ENCODE measurements at regions not wholly inside any gene's neighbourhood (a gene's known extent, or its start where the extent isn't known, plus 50 kb on each side); places are given as distances from the start of the nearest gene placed in this dataset.

DNA sequence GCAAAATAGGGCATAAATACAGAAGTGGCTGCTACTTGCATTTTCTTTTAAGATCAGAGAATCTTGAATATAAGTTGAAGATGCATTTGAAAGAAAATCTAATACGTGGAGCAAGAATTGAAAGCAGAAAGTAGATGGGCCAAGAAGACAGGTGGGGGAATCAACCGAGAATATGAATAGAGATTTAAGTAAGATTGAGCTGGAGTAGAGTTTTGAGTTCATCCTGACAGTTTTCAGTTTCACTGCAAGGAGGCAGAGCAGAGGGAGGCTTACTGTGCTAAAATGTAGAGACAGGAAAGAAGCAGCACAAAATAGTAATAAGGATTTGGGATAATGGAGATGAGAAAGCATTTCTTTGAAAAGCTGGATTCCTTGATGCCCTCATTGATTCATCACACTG is 214.5 kb downstream of the GJA1 start:
- no peak overlapping the region for H3K4me3 ChIP-seq (ENCODE audit: low read length)
- TF ChIP-seq, protein P1, sequence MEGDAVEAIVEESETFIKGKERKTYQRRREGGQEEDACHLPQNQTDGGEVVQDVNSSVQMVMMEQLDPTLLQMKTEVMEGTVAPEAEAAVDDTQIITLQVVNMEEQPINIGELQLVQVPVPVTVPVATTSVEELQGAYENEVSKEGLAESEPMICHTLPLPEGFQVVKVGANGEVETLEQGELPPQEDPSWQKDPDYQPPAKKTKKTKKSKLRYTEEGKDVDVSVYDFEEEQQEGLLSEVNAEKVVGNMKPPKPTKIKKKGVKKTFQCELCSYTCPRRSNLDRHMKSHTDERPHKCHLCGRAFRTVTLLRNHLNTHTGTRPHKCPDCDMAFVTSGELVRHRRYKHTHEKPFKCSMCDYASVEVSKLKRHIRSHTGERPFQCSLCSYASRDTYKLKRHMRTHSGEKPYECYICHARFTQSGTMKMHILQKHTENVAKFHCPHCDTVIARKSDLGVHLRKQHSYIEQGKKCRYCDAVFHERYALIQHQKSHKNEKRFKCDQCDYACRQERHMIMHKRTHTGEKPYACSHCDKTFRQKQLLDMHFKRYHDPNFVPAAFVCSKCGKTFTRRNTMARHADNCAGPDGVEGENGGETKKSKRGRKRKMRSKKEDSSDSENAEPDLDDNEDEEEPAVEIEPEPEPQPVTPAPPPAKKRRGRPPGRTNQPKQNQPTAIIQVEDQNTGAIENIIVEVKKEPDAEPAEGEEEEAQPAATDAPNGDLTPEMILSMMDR (conservative IDR thresholded peaks at IDR 0.05; ENCODE audit: low read depth, low read length): no peak
- DNase-seq (ENCODE audit: low read depth): no peak

DNA sequence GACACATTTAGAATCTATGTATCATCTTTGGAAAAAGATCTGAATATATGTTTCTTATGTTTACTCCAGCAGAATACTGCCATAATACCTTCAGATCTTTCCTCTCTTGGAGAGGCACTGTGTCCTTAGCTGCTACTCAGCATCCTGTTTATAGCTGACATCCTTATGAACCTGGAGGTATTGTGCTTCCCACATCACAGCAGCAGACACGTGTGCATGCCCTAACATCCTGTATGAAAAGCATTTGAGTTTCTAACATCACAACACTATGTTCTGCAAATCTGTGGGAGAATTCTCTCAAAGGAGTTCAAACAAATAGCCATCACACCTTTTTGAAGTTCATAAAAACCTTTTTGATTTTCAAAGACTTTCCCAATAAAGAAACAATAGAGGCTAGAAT is 216.0 kb downstream of the GJA1 start:
- TF ChIP-seq, protein P1 (conservative IDR thresholded peaks at IDR 0.05; ENCODE audit: low read depth, low read length): no peak
- H3K4me3 ChIP-seq (ENCODE audit: low read length): no peak overlapping the region
- no peak for DNase-seq (ENCODE audit: low read depth)

DNA sequence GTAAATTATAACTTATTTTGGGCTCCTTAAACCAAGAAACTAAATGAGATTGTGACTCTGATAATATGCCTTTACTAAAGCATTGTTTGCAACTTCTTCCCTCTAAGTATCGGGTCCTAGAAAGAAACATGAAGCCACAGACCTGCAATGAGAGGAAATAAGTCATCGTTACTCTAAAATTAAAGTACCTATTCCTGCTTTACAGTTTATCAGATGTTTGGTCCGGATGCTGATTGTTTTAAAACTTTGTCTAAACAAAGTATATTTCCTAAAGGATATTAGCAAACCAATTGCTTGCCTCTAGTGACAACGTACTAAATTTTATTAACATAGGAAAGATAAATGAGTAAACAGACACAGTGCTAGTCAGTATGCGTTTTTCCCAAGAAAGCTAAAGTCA is 216.8 kb downstream of the GJA1 start:
- TF ChIP-seq, protein P1 (conservative IDR thresholded peaks at IDR 0.05; ENCODE audit: low read depth, low read length): no peak
- DNase-seq (ENCODE audit: low read depth): no peak

DNA sequence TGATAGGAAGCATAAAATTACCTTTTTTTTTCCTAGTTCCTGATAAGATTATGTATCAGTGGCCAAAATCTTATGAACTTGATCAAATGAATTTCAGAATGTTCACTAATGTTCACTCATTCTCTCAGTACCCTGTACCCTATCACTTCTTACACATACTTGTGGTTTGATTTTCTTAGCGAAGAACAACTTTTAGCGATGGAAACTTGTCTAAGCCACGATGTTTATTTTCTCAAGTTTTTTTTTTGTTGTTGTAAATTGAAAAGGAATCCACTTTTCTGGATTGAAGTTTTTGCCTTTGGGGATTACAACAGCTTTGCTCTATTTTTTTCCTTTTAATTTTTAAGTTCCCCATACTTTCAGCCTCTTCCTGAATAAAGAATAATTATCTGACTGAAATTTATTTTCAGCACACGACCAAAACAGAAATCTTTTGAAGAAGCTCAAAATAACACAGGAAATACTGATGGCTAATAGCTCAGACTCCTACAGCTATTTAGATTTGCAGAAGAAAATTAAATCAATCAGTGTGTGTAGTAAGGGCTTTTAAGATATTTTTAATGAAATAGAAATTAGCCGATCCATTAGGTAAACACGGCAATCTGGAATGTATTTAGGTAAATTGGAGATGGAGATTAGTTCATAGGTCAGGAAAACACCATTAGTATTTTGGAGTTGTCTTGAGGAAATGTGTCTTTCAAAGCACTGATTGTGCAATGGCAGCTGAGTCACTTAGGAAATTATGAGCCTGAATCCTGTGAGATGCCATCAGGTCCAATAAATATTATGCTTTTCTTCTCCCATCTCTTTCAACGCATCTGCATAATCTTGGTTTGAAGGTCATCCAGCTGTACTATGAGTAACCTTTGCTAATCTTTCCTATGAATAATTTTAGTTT is 217.5 kb downstream of the GJA1 start:
- no peak overlapping the region for H3K4me3 ChIP-seq (ENCODE audit: low read length)
- TF ChIP-seq, protein P1 (conservative IDR thresholded peaks at IDR 0.05; ENCODE audit: low read depth, low read length): no peak
- DNase-seq (ENCODE audit: low read depth): no peak

More for the DNA sequence above, 216.8 kb downstream of the GJA1 start:
- no peak overlapping the region for H3K4me3 ChIP-seq (ENCODE audit: low read length)

DNA sequence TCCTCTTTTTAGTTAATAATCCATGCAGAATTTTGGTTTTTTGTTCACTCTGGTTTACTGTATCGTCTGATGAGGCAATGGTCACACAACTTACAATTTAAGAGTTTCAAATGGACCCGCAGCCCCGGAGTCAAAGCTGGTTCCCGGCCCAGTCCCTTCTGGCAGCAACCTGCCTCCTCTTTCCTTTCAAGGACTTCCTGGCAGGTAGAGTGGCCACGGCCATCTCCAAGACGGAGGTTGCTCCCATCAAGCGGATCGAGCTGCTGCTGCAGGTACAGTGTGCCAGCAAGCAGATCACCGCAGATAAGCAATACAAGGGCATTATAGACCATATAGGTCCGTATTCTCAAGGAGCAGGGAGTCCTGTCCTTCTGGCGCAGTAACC is 218.2 kb downstream of the GJA1 start:
- no peak overlapping the region for H3K4me3 ChIP-seq (ENCODE audit: low read length)
- TF ChIP-seq, protein P1 (conservative IDR thresholded peaks at IDR 0.05; ENCODE audit: low read depth, low read length): no peak
- no peak for DNase-seq (ENCODE audit: low read depth)

DNA sequence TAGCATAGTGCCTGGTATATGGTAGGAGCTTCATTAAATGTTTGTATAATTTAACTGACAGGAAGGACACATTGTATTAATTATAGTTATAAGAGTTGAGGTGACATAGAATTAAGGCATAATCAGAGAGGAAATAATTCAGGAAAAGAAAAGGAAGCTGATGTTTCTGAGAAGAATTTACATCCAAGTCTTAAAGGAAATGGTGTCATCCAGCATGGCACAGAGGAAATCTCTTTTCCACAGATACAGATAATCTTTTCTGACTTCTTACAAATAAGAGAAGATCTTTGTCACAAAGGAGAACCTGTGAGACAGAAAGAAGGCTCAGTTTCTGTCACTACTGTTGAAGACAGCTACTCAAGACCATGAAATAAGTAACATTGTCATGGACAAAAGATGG is 222.5 kb downstream of the GJA1 start:
- TF ChIP-seq, protein P1 (conservative IDR thresholded peaks at IDR 0.05; ENCODE audit: low read depth, low read length): no peak
- no peak overlapping the region for H3K4me3 ChIP-seq (ENCODE audit: low read length)
- DNase-seq (ENCODE audit: low read depth): no peak

DNA sequence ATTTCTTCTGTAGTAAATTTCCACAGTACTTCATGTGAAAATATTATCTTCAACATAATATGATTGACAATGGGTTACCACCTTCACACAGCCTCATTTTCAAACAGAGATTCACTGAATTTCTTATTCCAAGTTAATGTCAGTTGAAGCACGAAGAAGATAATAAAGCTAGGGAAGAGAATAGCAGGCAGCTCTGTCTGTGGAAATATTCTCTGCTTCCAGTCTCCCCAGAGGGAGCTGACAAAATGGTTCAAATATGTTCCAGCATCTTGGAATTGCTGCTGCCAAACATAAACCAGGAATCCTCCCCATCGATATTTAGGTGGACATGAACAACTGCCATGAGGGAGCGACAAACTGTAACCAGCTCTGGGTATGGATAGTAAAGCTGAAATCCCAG is 224.8 kb downstream of the GJA1 start:
- no peak overlapping the region for H3K4me3 ChIP-seq (ENCODE audit: low read length)
- no peak for DNase-seq (ENCODE audit: low read depth)
- TF ChIP-seq, protein P1 (conservative IDR thresholded peaks at IDR 0.05; ENCODE audit: low read depth, low read length): no peak
